Heart right ventricle (tissue), 16 donors: ENCODE measurements at regions not wholly inside any gene's neighbourhood (a gene's known extent, or its start where the extent isn't known, plus 50 kb on each side); places are given as distances from the start of the nearest gene placed in this dataset.
A peak's percentile ranks its signal among the peaks of the same experiment; 100 is the strongest.

Source experiments
- ATAC-seq, 8 donors: fragments of 200-7000 bp; cut with Tn5 transposase; one replicate each; pipeline ENCODE4 v1.9.1; 2020; ENCODE audit warnings: mild to moderate bottlenecking in 8 of 8, moderate library complexity in 8 of 8, moderate number of reproducible peaks in 1 of 8
- DNase-seq, 2 donors: peaks; one replicate each; pipeline ENCODE4 v3.0.0-alpha.2; 2020
- H3K27ac ChIP-seq, 10 donors: fragments of 200-600 bp; sonication (generic) in 2 of 10; one replicate each; pipeline versions ENCODE4 v1.5.0 to v1.8.0; 2020 to 2022; ENCODE audit warnings: mild to moderate bottlenecking in 3 of 10
- H3K27me3 ChIP-seq, 7 donors: fragments of 200-600 bp; one replicate each; pipeline ENCODE4 v1.8.0; 2021 to 2022; ENCODE audit warnings: mild to moderate bottlenecking in 2 of 7
- H3K36me3 ChIP-seq, 9 donors: fragments of 200-600 bp; sonication (generic) in 1 of 9; one replicate each; pipeline versions ENCODE4 v1.5.0 to v1.8.0; 2020 to 2022; ENCODE audit warnings: mild to moderate bottlenecking in 2 of 9
- H3K4me1 ChIP-seq, 9 donors: fragments of 200-600 bp; sonication (generic) in 1 of 9; one replicate each; pipeline versions ENCODE4 v1.5.0 to v1.8.0; 2020 to 2022; ENCODE audit warnings: mild to moderate bottlenecking in 4 of 9
- H3K4me3 ChIP-seq, 10 donors: fragments of 200-600 bp; sonication (generic) in 2 of 10; one replicate each; pipeline versions ENCODE4 v1.5.0 to v1.8.0; 2020 to 2022; ENCODE audit warnings: mild to moderate bottlenecking in 7 of 10, moderate library complexity in 2 of 10
- H3K9me3 ChIP-seq, 11 donors: fragments of 200-600 bp in 10 of 11; sonication (generic) in 2 of 11; one replicate each; pipeline versions ENCODE4 v1.5.0 to v1.8.0; 2013 to 2022; ENCODE audit warnings: mild to moderate bottlenecking in 2 of 11, control low read depth in 1 of 11, moderate library complexity in 1 of 11
- WGBS, 2 donors: extraction: QIAGEN DNeasy Blood & Tissue Kit; methylation state at CpG; one replicate each; pipeline ENCODE4 v1.1.7; 2013; ENCODE audit warnings: inconsistent platforms in 1 of 2; 5-methylcytosine and 5-hydroxymethylcytosine counted together
- intact Hi-C, 10 donors: fragments of 100-400 bp; cut with DNase I; formaldehyde crosslinking; loops; one replicate each; pipeline versions ENCODE4 v1.11.1 to v1.14.2; 2022
- TF ChIP-seq, protein P1 (sequence below), 9 donors: fragments of 200-600 bp; sonication (generic) in 2 of 9; IDR thresholded peaks; one replicate each; pipeline versions ENCODE4 v1.5.0 to v1.8.0; 2021 to 2022; ENCODE audit warnings: antibody characterized with exemption in 9 of 9, mild to moderate bottlenecking in 5 of 9, moderate library complexity in 1 of 9
- donor health status: Arrhythmogenic right ventricular cardiomyopathy.
- donor health status: ischemic (EF 13 %, LVEDD 7.1; RV severe dilation, severe dysfunction).
- donor health status: healthy with polysubstance abuse.
- donor health status: DM: no; HTN: yes; CAD: no.
- donor health status: DM: no; HTN: no; CAD: no.
- donor health status: ischemic (EF 25% LVEDD 6.9; RV normal size, moderate dysfunction).
- donor health status: ischemic (EF 25% LVEDD 5.7; RV mildly dilated, moderate dysfunction).
- donor health status: healthy.
- donor health status: DM: yes; HTN: yes; CAD: no.
- donor health status: Ischemic cardiomyopathy.
- donor health status: ischemic (EF 35%, LVEDD 5.7; RV mildly dilated, moderate dysfunction).
- donor health status: nonischemic (EF 11% LVEDD 7.7; RV severe dilation, severe dysfunction).
- donor health status: DM: yes; HTN: yes; CAD: no.
- donor health status: PGD.
- donor health status: ischemic (EF 29% LVEDD 5.4; RV normal size, mild dysfunction).
- donor health status: nonischemic (EF 23%, LVEDD 6.1; RV moderate dilation, normal function).

DNA sequence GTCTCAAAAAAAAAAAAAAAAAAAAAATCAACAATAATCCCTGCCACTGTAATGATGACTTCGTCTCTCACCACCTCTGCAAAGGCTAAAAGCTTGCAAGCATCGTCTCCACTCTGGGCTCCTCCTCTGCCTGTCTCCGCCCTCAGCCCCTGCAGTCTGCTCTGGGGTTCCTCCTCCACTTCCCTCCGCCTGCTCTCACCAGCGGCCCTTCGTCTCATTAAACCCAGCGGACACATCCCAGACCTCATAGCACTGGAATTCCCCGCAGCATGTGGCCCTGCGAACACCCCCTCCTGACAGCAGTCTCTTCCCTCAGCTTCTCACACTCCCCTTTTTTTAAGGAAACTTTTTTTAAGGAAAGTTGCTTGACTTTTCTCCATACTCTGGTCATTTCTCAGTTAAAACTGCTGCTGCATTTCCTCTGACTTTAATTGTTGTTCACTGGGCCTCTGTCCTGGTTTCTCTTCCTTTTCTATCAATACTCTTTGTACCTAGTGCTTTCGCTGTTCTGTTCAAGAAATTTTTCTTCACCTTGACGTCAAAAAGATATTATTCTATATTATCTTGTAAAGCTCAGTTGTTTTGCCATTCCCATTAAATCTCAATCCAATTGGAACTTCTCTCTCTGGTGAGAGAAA, 70.9 kb upstream of the PLEKHG1 start:
- WGBS, 2 donors, result 22 to 31% methylated on average over 11 of the region's 11 CpGs
- TF ChIP-seq, protein P1, sequence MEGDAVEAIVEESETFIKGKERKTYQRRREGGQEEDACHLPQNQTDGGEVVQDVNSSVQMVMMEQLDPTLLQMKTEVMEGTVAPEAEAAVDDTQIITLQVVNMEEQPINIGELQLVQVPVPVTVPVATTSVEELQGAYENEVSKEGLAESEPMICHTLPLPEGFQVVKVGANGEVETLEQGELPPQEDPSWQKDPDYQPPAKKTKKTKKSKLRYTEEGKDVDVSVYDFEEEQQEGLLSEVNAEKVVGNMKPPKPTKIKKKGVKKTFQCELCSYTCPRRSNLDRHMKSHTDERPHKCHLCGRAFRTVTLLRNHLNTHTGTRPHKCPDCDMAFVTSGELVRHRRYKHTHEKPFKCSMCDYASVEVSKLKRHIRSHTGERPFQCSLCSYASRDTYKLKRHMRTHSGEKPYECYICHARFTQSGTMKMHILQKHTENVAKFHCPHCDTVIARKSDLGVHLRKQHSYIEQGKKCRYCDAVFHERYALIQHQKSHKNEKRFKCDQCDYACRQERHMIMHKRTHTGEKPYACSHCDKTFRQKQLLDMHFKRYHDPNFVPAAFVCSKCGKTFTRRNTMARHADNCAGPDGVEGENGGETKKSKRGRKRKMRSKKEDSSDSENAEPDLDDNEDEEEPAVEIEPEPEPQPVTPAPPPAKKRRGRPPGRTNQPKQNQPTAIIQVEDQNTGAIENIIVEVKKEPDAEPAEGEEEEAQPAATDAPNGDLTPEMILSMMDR (IDR thresholded peaks at IDR 0.05), result no peak
- H3K27me3 ChIP-seq, result no peaks in the 10 kb centered on the region
- H3K4me3 ChIP-seq, result no peak overlapping the region
- DNase-seq, result peak; percentile 46 to 75
- H3K9me3 ChIP-seq, result no peaks in the 10 kb centered on the region
- H3K36me3 ChIP-seq, result no peaks in the 10 kb centered on the region
- peak overlapping the region in 8 of 10 donors; percentile 28 to 82 (median 64) for H3K27ac ChIP-seq
- peak; percentile 62 to 97 (median 94) for ATAC-seq
- peaks cover 0 to 15% (median 7%) of the 10 kb centered on the region in 9 donors for H3K4me1 ChIP-seq
- intact Hi-C loops, result no loop called here

DNA sequence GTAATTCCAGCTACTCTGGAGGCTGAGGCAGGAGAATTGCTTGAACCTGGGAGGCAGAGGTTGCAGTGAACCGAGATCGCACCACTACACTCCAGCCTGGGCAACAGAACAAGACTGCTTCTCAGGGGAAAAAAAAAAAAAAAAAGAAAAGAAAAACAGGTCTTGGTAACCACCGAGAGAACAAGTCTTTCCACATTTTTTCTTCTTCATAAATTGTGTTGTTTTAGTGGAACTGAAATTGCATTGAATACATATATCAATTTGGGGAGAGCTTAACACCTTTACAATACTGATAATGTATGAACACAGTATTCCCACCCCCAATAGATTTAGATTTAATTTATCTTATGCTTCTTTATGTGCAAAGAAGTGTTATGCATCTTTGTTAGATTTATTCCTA, 70.0 kb upstream of the PLEKHG1 start:
- TF ChIP-seq, protein P1 (IDR thresholded peaks at IDR 0.05), result no peak
- WGBS, 2 donors, result 87% methylated on average over 3 of the region's 3 CpGs
- intact Hi-C loops, result no loop called here

DNA sequence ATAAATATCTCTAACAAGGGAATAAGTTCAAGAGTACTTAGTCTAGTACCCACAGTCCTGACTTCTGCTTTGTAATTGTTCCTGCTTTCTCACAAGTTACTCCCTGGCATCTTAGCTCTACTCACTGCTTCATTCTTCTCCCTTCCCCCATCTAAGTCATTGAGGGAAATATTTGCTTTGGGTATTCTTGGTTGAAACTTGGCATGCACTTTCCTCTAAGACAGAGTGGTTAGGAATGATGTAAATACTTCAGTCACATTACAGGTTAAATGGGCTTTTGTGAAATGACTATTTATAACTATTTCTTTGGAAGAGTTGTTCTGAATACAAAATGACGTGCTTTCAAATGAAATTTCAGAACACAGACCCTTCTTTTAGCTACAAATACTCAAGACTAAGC, 67.7 kb upstream of the PLEKHG1 start:
- intact Hi-C loops, result no loop called here
- no peak overlapping the region for H3K4me3 ChIP-seq
- H3K36me3 ChIP-seq, result no peaks in the 10 kb centered on the region
- H3K4me1 ChIP-seq, result peaks cover 0 to 25% (median 9%) of the 10 kb centered on the region in 9 donors
- TF ChIP-seq, protein P1 (IDR thresholded peaks at IDR 0.05), result no peak
- 86 to 96% methylated on average over 1 of the region's 1 CpG for WGBS, 2 donors
- DNase-seq (no peak), ATAC-seq (no peak)
- H3K27me3 ChIP-seq, result no peaks in the 10 kb centered on the region
- no peak overlapping the region for H3K27ac ChIP-seq
- H3K9me3 ChIP-seq, result no peaks in the 10 kb centered on the region

More for the DNA sequence above, 70.0 kb upstream of the PLEKHG1 start:
- Histone ChIP-seq H3K27ac (no peak overlapping the region), H3K27me3 (no peaks in the 10 kb centered on the region), H3K4me3 (no peak overlapping the region), H3K36me3 (no peaks in the 10 kb centered on the region), H3K9me3 (no peaks in the 10 kb centered on the region), H3K4me1 (peaks cover 0 to 15% (median 7%) of the 10 kb centered on the region in 9 donors)
- ATAC-seq (no peak), DNase-seq (no peak)

DNA sequence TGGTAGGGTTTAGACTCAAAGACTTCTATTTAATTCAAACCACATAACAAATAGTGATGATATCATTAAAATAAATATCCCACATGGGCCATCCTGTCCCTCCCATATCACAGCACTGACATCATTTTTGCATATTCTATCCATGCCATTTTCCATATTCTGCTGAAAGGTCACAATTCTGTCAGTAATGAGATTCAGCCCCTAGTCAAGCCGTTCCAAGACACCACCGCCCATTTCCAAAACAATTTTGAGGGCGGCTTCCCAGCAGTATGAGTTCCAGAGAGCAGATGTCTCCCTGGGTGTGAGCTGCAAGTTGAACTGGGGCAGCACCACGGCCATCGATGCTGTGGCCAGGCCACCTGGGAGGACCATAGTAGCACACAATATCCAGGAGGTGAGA, 65.1 kb upstream of the PLEKHG1 start:
- intact Hi-C loops, result no loop called here
- ATAC-seq (peak in 3 of 8 donors; percentile 5 to 38 (median 31)), DNase-seq (no peak)
- H3K27me3 ChIP-seq, result no peaks in the 10 kb centered on the region
- no peaks in the 10 kb centered on the region for H3K36me3 ChIP-seq
- H3K27ac ChIP-seq, result peak overlapping the region in 2 of 10 donors; percentile 4 to 19
- H3K4me3 ChIP-seq, result no peak overlapping the region
- H3K4me1 ChIP-seq, result peaks cover 0 to 33% (median 7%) of the 10 kb centered on the region in 9 donors
- H3K9me3 ChIP-seq, result no peaks in the 10 kb centered on the region
- 81 to 84% methylated on average over 5 of the region's 5 CpGs for WGBS, 2 donors
- TF ChIP-seq, protein P1 (IDR thresholded peaks at IDR 0.05), result no peak
